ENCODE measurements at regions not wholly inside any gene's neighbourhood (a gene's known extent, or its start where the extent isn't known, plus 50 kb on each side); places are given as distances from the start of the nearest gene placed in this dataset.

GRCh38 chrX:150303386-150304097, 59.6 kb upstream of the MAMLD1 start:
- WGBS (ENCODE audit: low lambda C conversion rate, missing lambda C conversion rate) = 57% methylated on average over 4 of the region's 4 CpGs
- no peak for DNase-seq (ENCODE audit: low spot score)

GRCh38 chrX:150306002-150306401, 57.1 kb upstream of the MAMLD1 start:
- no peaks in the 10 kb centered on the region for H3K79me2 ChIP-seq
- no peak overlapping the region for H3K4me3 ChIP-seq
- no peak overlapping the region for H2AFZ ChIP-seq
- H3K27ac ChIP-seq = no peak overlapping the region
- TF ChIP-seq, protein P1, sequence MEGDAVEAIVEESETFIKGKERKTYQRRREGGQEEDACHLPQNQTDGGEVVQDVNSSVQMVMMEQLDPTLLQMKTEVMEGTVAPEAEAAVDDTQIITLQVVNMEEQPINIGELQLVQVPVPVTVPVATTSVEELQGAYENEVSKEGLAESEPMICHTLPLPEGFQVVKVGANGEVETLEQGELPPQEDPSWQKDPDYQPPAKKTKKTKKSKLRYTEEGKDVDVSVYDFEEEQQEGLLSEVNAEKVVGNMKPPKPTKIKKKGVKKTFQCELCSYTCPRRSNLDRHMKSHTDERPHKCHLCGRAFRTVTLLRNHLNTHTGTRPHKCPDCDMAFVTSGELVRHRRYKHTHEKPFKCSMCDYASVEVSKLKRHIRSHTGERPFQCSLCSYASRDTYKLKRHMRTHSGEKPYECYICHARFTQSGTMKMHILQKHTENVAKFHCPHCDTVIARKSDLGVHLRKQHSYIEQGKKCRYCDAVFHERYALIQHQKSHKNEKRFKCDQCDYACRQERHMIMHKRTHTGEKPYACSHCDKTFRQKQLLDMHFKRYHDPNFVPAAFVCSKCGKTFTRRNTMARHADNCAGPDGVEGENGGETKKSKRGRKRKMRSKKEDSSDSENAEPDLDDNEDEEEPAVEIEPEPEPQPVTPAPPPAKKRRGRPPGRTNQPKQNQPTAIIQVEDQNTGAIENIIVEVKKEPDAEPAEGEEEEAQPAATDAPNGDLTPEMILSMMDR (IDR thresholded peaks at IDR 0.05; ENCODE audit: poor library complexity) = no peak
- TF ChIP-seq EZH2phosphoT487 (IDR thresholded peaks at IDR 0.05; ENCODE audit: low read depth, severe bottlenecking, unreplicated experiment) (no peak), EZH2 (IDR thresholded peaks at IDR 0.05; ENCODE audit: borderline replicate concordance) (no peak)
- no peak overlapping the region for H3K4me2 ChIP-seq
- H3K9me2 ChIP-seq (replicated peaks; ENCODE audit: insufficient read depth) = no peaks in the 10 kb centered on the region
- DNase-seq (ENCODE audit: low spot score) = no peak
- no peaks in the 10 kb centered on the region for H3K36me3 ChIP-seq (replicated peaks; ENCODE audit: insufficient read depth, low read depth)
- 73% methylated on average over 6 of the region's 6 CpGs for WGBS (ENCODE audit: low lambda C conversion rate, missing lambda C conversion rate)
- H4K20me1 ChIP-seq (ENCODE audit: insufficient read depth, poor library complexity, severe bottlenecking) = no peaks in the 10 kb centered on the region
- no peaks in the 10 kb centered on the region for H3K27me3 ChIP-seq
- no peaks in the 10 kb centered on the region for H3K9me3 ChIP-seq (ENCODE audit: low read depth)
- no peaks in the 10 kb centered on the region for H3K4me1 ChIP-seq (ENCODE audit: insufficient read depth)

More at GRCh38 chrX:150303386-150304097, 59.6 kb upstream of the MAMLD1 start:
- no peak overlapping the region for H3K4me2 ChIP-seq
- H3K9me2 ChIP-seq (replicated peaks; ENCODE audit: insufficient read depth) = no peaks in the 10 kb centered on the region
- H3K79me2 ChIP-seq = no peaks in the 10 kb centered on the region
- no peaks in the 10 kb centered on the region for H3K27me3 ChIP-seq
- no peak overlapping the region for H2AFZ ChIP-seq
- no peaks in the 10 kb centered on the region for H3K36me3 ChIP-seq (replicated peaks; ENCODE audit: insufficient read depth, low read depth)
- no peaks in the 10 kb centered on the region for H4K20me1 ChIP-seq (ENCODE audit: insufficient read depth, poor library complexity, severe bottlenecking)
- no peak overlapping the region for H3K4me3 ChIP-seq
- TF ChIP-seq EZH2 (IDR thresholded peaks at IDR 0.05; ENCODE audit: borderline replicate concordance) = no peak
- no peak for TF ChIP-seq EZH2phosphoT487 (IDR thresholded peaks at IDR 0.05; ENCODE audit: low read depth, severe bottlenecking, unreplicated experiment)
- TF ChIP-seq, protein P1 (IDR thresholded peaks at IDR 0.05; ENCODE audit: poor library complexity) = no peak
- H3K4me1 ChIP-seq (ENCODE audit: insufficient read depth) = no peaks in the 10 kb centered on the region
- H3K9me3 ChIP-seq (ENCODE audit: low read depth) = no peaks in the 10 kb centered on the region
- no peak overlapping the region for H3K27ac ChIP-seq

DNA sequence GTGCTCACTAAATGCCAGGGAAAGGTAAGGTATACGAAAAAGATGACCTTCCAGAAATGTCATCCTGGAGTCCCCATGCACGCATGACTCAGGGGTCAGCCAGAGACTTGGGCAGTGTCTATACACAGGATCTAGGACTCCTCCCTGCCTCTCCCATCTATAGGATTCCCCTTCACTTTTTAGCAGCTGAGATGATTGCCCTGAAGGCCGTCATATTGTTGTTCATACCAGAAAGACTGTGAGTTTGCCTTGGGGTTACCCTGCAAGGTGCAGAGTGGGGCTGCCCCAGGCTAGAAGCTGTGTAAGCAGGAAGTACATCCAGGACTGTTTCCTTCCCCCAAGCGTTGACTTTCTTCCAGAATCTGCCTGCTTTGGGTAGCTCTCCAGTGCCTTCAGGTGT, 55.1 kb upstream of the MAMLD1 start:
- no peak overlapping the region for H3K27ac ChIP-seq
- H3K9me2 ChIP-seq (replicated peaks; ENCODE audit: insufficient read depth) = no peaks in the 10 kb centered on the region
- H4K20me1 ChIP-seq (ENCODE audit: insufficient read depth, poor library complexity, severe bottlenecking) = no peaks in the 10 kb centered on the region
- no peaks in the 10 kb centered on the region for H3K79me2 ChIP-seq
- 63% methylated on average over 4 of the region's 4 CpGs for WGBS (ENCODE audit: low lambda C conversion rate, missing lambda C conversion rate)
- H3K9me3 ChIP-seq (ENCODE audit: low read depth) = no peaks in the 10 kb centered on the region
- no peak overlapping the region for H3K4me3 ChIP-seq
- H3K4me1 ChIP-seq (ENCODE audit: insufficient read depth) = no peaks in the 10 kb centered on the region
- no peak overlapping the region for H2AFZ ChIP-seq
- TF ChIP-seq EZH2 (IDR thresholded peaks at IDR 0.05; ENCODE audit: borderline replicate concordance) = no peak
- TF ChIP-seq EZH2phosphoT487 (IDR thresholded peaks at IDR 0.05; ENCODE audit: low read depth, severe bottlenecking, unreplicated experiment) = no peak
- TF ChIP-seq, protein P1 (IDR thresholded peaks at IDR 0.05; ENCODE audit: poor library complexity) = no peak
- no peaks in the 10 kb centered on the region for H3K27me3 ChIP-seq
- H3K36me3 ChIP-seq (replicated peaks; ENCODE audit: insufficient read depth, low read depth) = no peaks in the 10 kb centered on the region
- DNase-seq (ENCODE audit: low spot score) = no peak
- no peak overlapping the region for H3K4me2 ChIP-seq
